ENCODE measurements at regions not wholly inside any gene's neighbourhood (a gene's known extent, or its start where the extent isn't known, plus 50 kb on each side); places are given as distances from the start of the nearest gene placed in this dataset.
"Not testable (repeated sequence)": the region's sequence is repeated elsewhere in the genome, so short reads cannot be mapped to it uniquely, and the experiment has no call there.

GRCh38 chr12:124703856-124704255 lies 136.4 kb upstream of the NCOR2 start:
- Histone ChIP-seq H3K36me3 (ENCODE audit: insufficient read depth, low read length) (no peaks in the 10 kb centered on the region), H3K4me2 (ENCODE audit: low read length) (no peak overlapping the region), H3K9me3 (replicated peaks; ENCODE audit: low read length) (peaks cover 5% of the 10 kb centered on the region), H3K27me3 (ENCODE audit: control insufficient read depth, insufficient read depth, low read length) (peaks cover 11% of the 10 kb centered on the region), H3K9ac (ENCODE audit: low read depth, low read length) (no peak overlapping the region), H3K4me1 (ENCODE audit: control insufficient read depth, insufficient read depth, low read length) (peaks cover 10% of the 10 kb centered on the region), H3K4me3 (ENCODE audit: low read length) (no peak overlapping the region)

DNA sequence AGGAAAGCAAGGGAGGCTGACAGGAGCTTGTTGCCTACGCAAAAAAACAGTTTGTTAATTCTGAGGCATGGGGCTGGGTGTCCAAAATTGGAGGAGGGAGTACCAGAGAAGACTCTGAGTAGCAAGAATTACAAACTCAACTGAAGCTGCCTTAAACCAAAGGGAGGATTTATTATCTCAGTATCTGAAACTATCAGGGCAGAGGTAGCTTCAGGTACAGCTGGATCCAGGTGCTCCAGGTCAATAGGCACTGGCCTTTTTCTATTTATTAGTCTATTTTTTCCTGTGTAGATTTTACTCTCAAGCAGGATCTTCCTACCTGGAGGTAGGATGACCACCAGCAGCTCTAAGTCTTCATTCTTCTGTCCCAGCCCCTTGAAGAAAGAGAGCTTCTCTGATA lies 135.3 kb upstream of the NCOR2 start:
- peaks cover 19% of the 10 kb centered on the region for H3K4me1 ChIP-seq (ENCODE audit: control insufficient read depth, insufficient read depth, low read length)
- peaks cover 13% of the 10 kb centered on the region for H3K27me3 ChIP-seq (ENCODE audit: control insufficient read depth, insufficient read depth, low read length)
- H3K4me2 ChIP-seq (ENCODE audit: low read length): no peak overlapping the region
- no peaks in the 10 kb centered on the region for H3K36me3 ChIP-seq (ENCODE audit: insufficient read depth, low read length)
- H3K4me3 ChIP-seq (ENCODE audit: low read length): no peak overlapping the region
- no peak overlapping the region for H3K9ac ChIP-seq (ENCODE audit: low read depth, low read length)
- peaks cover 3% of the 10 kb centered on the region for H3K9me3 ChIP-seq (replicated peaks; ENCODE audit: low read length)

DNA sequence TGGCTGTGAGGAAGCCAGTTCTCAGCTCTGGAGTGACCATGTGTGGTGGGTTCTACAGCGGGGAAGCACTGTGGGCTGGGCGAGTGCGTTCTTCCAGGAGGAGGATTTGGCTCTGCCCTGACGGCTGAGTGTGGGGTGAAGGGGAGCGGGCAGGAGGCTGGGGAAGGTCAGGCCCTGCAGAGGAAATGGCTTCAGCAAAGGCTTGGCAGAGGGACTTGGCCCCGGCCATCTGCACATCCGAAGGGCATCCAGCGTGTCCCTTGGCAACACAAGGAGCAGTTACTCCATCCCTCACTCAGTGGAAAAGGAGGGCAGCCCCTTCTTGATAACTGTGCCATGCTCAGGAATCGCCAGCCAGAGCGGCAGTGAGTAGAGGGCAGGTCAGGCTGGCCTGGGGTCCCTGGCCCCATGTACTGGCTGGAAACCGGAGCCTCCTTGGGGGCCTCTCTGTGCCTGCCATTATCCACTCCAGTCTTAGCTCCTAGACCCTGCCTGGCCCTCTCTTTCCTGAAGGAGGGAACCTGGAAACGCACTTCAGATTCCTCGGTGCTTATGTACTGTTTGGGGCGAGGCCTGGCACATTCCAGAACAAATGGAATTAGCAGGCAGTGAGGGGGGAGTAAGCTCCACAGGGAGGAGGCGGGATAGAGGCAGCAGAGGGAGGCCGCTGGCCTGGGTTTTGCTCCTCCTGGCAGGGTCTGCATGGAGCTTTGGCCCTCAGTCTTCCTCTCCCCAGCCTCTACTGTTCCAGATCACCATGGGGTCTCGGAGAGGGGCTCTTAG lies 133.6 kb upstream of the NCOR2 start:
- Histone ChIP-seq H3K27me3 (ENCODE audit: control insufficient read depth, insufficient read depth, low read length) (peaks cover 13% of the 10 kb centered on the region), H3K9me3 (replicated peaks; ENCODE audit: low read length) (no peaks in the 10 kb centered on the region), H3K4me1 (ENCODE audit: control insufficient read depth, insufficient read depth, low read length) (peaks cover 19% of the 10 kb centered on the region), H3K9ac (ENCODE audit: low read depth, low read length) (peak overlapping the region; percentile 59), H3K4me3 (ENCODE audit: low read length) (no peak overlapping the region), H3K36me3 (ENCODE audit: insufficient read depth, low read length) (no peaks in the 10 kb centered on the region), H3K4me2 (ENCODE audit: low read length) (peak overlapping the region; percentile 36)

- H3K4me1 ChIP-seq (ENCODE audit: control insufficient read depth, insufficient read depth, low read length): peaks cover 24% of the 10 kb centered on the region
- H3K9me3 ChIP-seq (replicated peaks; ENCODE audit: low read length): no peaks in the 10 kb centered on the region
- no peak overlapping the region for H3K4me3 ChIP-seq (ENCODE audit: low read length)
- peaks cover 13% of the 10 kb centered on the region for H3K27me3 ChIP-seq (ENCODE audit: control insufficient read depth, insufficient read depth, low read length)
- H3K9ac ChIP-seq (ENCODE audit: low read depth, low read length): no peak overlapping the region
- H3K4me2 ChIP-seq (ENCODE audit: low read length): no peak overlapping the region
- H3K36me3 ChIP-seq (ENCODE audit: insufficient read depth, low read length): no peaks in the 10 kb centered on the region
These were observed 132.5 kb upstream of the NCOR2 start for GRCh38 chr12:124699909-124700308.

DNA sequence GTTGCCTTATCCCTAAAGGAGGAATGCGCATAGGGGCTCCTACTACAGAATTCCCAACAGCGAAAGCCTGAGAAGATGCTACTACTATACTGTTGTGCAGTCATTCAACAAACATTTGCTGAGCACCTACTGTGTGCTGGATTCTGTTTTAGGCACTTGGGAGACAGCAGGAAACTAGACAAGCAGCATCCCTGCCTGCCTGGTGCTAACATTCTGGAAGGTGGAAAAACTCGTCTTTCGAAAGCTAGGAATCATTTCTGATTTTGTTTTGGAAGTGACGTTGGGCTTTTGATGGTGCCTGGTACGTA lies 131.5 kb upstream of the NCOR2 start:
- H3K9me3 ChIP-seq (replicated peaks; ENCODE audit: low read length): no peaks in the 10 kb centered on the region
- no peak overlapping the region for H3K9ac ChIP-seq (ENCODE audit: low read depth, low read length)
- H3K27me3 ChIP-seq (ENCODE audit: control insufficient read depth, insufficient read depth, low read length): peaks cover 13% of the 10 kb centered on the region
- no peak overlapping the region for H3K4me3 ChIP-seq (ENCODE audit: low read length)
- H3K36me3 ChIP-seq (ENCODE audit: insufficient read depth, low read length): no peaks in the 10 kb centered on the region
- H3K4me2 ChIP-seq (ENCODE audit: low read length): no peak overlapping the region
- peaks cover 30% of the 10 kb centered on the region for H3K4me1 ChIP-seq (ENCODE audit: control insufficient read depth, insufficient read depth, low read length)

GRCh38 chr12:124698211-124698997 lies 131.0 kb upstream of the NCOR2 start:
- peaks cover 12% of the 10 kb centered on the region for H3K27me3 ChIP-seq (ENCODE audit: control insufficient read depth, insufficient read depth, low read length)
- no peaks in the 10 kb centered on the region for H3K36me3 ChIP-seq (ENCODE audit: insufficient read depth, low read length)
- H3K9ac ChIP-seq (ENCODE audit: low read depth, low read length): no peak overlapping the region
- H3K4me3 ChIP-seq (ENCODE audit: low read length): no peak overlapping the region
- no peaks in the 10 kb centered on the region for H3K9me3 ChIP-seq (replicated peaks; ENCODE audit: low read length)
- peaks cover 30% of the 10 kb centered on the region for H3K4me1 ChIP-seq (ENCODE audit: control insufficient read depth, insufficient read depth, low read length)
- no peak overlapping the region for H3K4me2 ChIP-seq (ENCODE audit: low read length)

DNA sequence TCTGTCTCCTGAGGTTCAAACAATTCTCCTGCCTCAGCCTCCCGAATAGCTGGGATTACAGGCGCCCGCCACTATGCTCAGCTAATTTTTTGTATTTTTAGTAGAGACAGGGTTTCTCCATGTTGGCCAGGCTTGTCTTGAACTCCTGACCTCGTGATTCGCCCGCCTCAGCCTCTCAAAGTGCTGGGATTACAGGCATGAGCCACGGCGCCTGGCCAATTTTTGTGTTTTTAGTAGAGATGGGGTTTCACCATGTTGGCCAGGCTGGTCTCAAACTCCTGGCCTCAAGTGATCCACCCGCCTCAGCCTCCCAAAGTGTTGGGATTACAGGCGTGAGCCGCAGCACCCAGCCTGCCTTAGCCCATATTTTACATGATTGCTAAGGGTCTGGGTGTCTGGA lies 130.3 kb upstream of the NCOR2 start:
- not testable (repeated sequence) for H3K36me3 ChIP-seq (ENCODE audit: insufficient read depth, low read length); H3K9me3 ChIP-seq (replicated peaks; ENCODE audit: low read length); H3K9ac ChIP-seq (ENCODE audit: low read depth, low read length); H3K27me3 ChIP-seq (ENCODE audit: control insufficient read depth, insufficient read depth, low read length); H3K4me3 ChIP-seq (ENCODE audit: low read length); H3K4me2 ChIP-seq (ENCODE audit: low read length)
- peaks cover 30% of the 10 kb centered on the region for H3K4me1 ChIP-seq (ENCODE audit: control insufficient read depth, insufficient read depth, low read length)

- H3K4me1 ChIP-seq (ENCODE audit: control insufficient read depth, insufficient read depth, low read length): peaks cover 30% of the 10 kb centered on the region
- H3K4me3 ChIP-seq (ENCODE audit: low read length): no peak overlapping the region
- H3K9ac ChIP-seq (ENCODE audit: low read depth, low read length): no peak overlapping the region
- H3K27me3 ChIP-seq (ENCODE audit: control insufficient read depth, insufficient read depth, low read length): peaks cover 4% of the 10 kb centered on the region
- no peaks in the 10 kb centered on the region for H3K36me3 ChIP-seq (ENCODE audit: insufficient read depth, low read length)
- H3K4me2 ChIP-seq (ENCODE audit: low read length): no peak overlapping the region
- H3K9me3 ChIP-seq (replicated peaks; ENCODE audit: low read length): peaks cover 3% of the 10 kb centered on the region
These were observed 129.5 kb upstream of the NCOR2 start for GRCh38 chr12:124696693-124697476.

- Histone ChIP-seq H3K4me1 (ENCODE audit: control insufficient read depth, insufficient read depth, low read length) (peaks cover 23% of the 10 kb centered on the region), H3K4me3 (ENCODE audit: low read length) (no peak overlapping the region), H3K9ac (ENCODE audit: low read depth, low read length) (no peak overlapping the region), H3K9me3 (replicated peaks; ENCODE audit: low read length) (peaks cover 3% of the 10 kb centered on the region), H3K36me3 (ENCODE audit: insufficient read depth, low read length) (no peaks in the 10 kb centered on the region), H3K27me3 (ENCODE audit: control insufficient read depth, insufficient read depth, low read length) (peaks cover 4% of the 10 kb centered on the region), H3K4me2 (ENCODE audit: low read length) (no peak overlapping the region)
These were observed 128.4 kb upstream of the NCOR2 start for GRCh38 chr12:124695861-124696260.

- Histone ChIP-seq H3K36me3 (ENCODE audit: insufficient read depth, low read length) (no peaks in the 10 kb centered on the region), H3K4me1 (ENCODE audit: control insufficient read depth, insufficient read depth, low read length) (peaks cover 20% of the 10 kb centered on the region), H3K9ac (ENCODE audit: low read depth, low read length) (no peak overlapping the region), H3K4me2 (ENCODE audit: low read length) (peak overlapping the region; percentile 74), H3K9me3 (replicated peaks; ENCODE audit: low read length) (peaks cover 3% of the 10 kb centered on the region), H3K27me3 (ENCODE audit: control insufficient read depth, insufficient read depth, low read length) (peaks cover 4% of the 10 kb centered on the region), H3K4me3 (ENCODE audit: low read length) (peak overlapping the region; percentile 33)
These were observed 127.6 kb upstream of the NCOR2 start for GRCh38 chr12:124694846-124695497.

DNA sequence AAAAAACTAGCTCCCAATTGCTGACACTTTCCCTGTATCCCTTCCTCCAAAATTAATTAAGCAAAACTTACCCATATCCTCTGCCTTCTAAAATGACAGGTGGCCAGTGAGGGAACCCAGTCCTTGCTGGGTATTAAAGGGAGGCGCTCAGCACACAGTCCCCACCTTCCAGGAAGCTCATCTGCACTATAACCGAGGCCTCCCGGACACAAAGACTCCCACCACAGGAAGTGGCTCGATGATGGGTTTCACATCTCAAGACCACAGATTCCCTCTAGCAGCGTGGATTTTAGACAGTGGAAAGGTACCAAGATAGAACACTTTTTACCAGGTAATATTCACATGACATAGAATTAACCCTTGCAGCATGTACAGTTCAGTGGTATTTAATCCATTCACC lies 126.8 kb upstream of the NCOR2 start:
- peaks cover 3% of the 10 kb centered on the region for H3K9me3 ChIP-seq (replicated peaks; ENCODE audit: low read length)
- peaks cover 20% of the 10 kb centered on the region for H3K4me1 ChIP-seq (ENCODE audit: control insufficient read depth, insufficient read depth, low read length)
- no peak overlapping the region for H3K9ac ChIP-seq (ENCODE audit: low read depth, low read length)
- no peaks in the 10 kb centered on the region for H3K36me3 ChIP-seq (ENCODE audit: insufficient read depth, low read length)
- peaks cover 4% of the 10 kb centered on the region for H3K27me3 ChIP-seq (ENCODE audit: control insufficient read depth, insufficient read depth, low read length)
- H3K4me2 ChIP-seq (ENCODE audit: low read length): no peak overlapping the region
- H3K4me3 ChIP-seq (ENCODE audit: low read length): no peak overlapping the region

All from skeletal muscle satellite cell (primary cell).